Caco-2 (cell line): ENCODE measurements at regions not wholly inside any gene's neighbourhood (a gene's known extent, or its start where the extent isn't known, plus 50 kb on each side); places are given as distances from the start of the nearest gene placed in this dataset.

Experiments used
- BruUV-seq: library from RNA; stranded (reverse); fragments of 400-500 nt; replicated peaks from 2 replicates; lab custom pipeline; 2021; lab: Mats Ljungman, UMichigan
- CTCF ChIA-PET: fragments of 300-600 bp; sonication (Branson Sonifier 250); formaldehyde crosslinking; loops from one replicate; lab custom pipeline; 2022; ENCODE audit warnings: antibody characterized with exemption; lab: Charles Lee
- POLR2A ChIA-PET: fragments of 300-600 bp; sonication (Branson Sonifier 250); formaldehyde crosslinking; loops from one replicate; lab custom pipeline; 2022; ENCODE audit warnings: antibody characterized with exemption; lab: Charles Lee
- DNase-seq, 2 experiments: peaks; one replicate each; pipeline versions ENCODE4 v3.0.0 to v3.0.0-alpha.2; 2020 to 2022
- H3K27me3 ChIP-seq: replicated peaks from 2 replicates; pipeline ENCODE4 v1.6.0; 2011; ENCODE audit warnings: low read length; ENCODE audit not compliant: control insufficient read depth, insufficient read depth
- H3K36me3 ChIP-seq: 2 replicates; pipeline ENCODE4 v1.5.1; 2011; ENCODE audit warnings: low read length; ENCODE audit not compliant: control insufficient read depth, insufficient read depth
- H3K4me1 ChIP-seq: fragments of 250-450 bp; sonication (Bioruptor Pico); 2 replicates; pipeline ENCODE4 v1.5.1; 2020; ENCODE audit warnings: mild to moderate bottlenecking
- H3K4me3 ChIP-seq: 2 replicates; pipeline ENCODE4 v1.5.1; 2011; ENCODE audit warnings: low read depth, mild to moderate bottlenecking, control low read depth, low read length
- H3K9me3 ChIP-seq: fragments of 250-450 bp; sonication (Bioruptor Pico); 2 replicates; pipeline ENCODE4 v1.5.1; 2020; ENCODE audit warnings: mild to moderate bottlenecking, moderate library complexity
- H3K27ac Mint-ChIP-seq: one replicate; pipeline ENCODE4 v1.8.0; 2022; ENCODE audit warnings: mixed read lengths; ENCODE audit not compliant: unreplicated experiment
- H3K27me3 Mint-ChIP-seq: one replicate; pipeline ENCODE4 v1.8.0; 2022; ENCODE audit warnings: mixed read lengths; ENCODE audit not compliant: insufficient read depth, unreplicated experiment
- H3K36me3 Mint-ChIP-seq: one replicate; pipeline ENCODE4 v1.8.0; 2022; ENCODE audit warnings: mild to moderate bottlenecking, mixed read lengths; ENCODE audit not compliant: insufficient read depth, unreplicated experiment
- H3K4me1 Mint-ChIP-seq: one replicate; pipeline ENCODE4 v1.8.0; 2022; ENCODE audit warnings: low read depth, mixed read lengths; ENCODE audit not compliant: unreplicated experiment
- H3K4me3 Mint-ChIP-seq: one replicate; pipeline ENCODE4 v1.8.0; 2022; ENCODE audit warnings: mild to moderate bottlenecking, moderate library complexity, mixed read lengths; ENCODE audit not compliant: unreplicated experiment
- H3K9me3 Mint-ChIP-seq: one replicate; pipeline ENCODE4 v1.8.0; 2022; ENCODE audit warnings: mixed read lengths; ENCODE audit not compliant: unreplicated experiment
- intact Hi-C: fragments of 100-400 bp; cut with micrococcal nuclease; formaldehyde crosslinking; loops from one replicate; pipeline ENCODE4 v1.10.0; 2022; ENCODE audit not compliant: unreplicated experiment
- TF ChIP-seq, protein P1 (sequence below), 2 experiments: fragments of 200-600 bp in 1 of 2; IDR thresholded peaks; 1 replicate in 1 of 2; 2 replicates in 1 of 2; pipeline versions ENCODE4 v1.5.1 to v1.8.0; 2011 to 2022; ENCODE audit warnings: antibody characterized with exemption in 1 of 2, control low read depth in 1 of 2, inconsistent platforms in 1 of 2, low read depth in 1 of 2, low read length in 1 of 2, mild to moderate bottlenecking in 1 of 2, moderate library complexity in 1 of 2; ENCODE audit not compliant: insufficient read depth in 1 of 2, severe bottlenecking in 1 of 2, unreplicated experiment in 1 of 2

GRCh38 chr4:22986262-22986661 is 293.5 kb downstream of the GBA3 start:
- no peak overlapping the region for H3K4me3 ChIP-seq
- Mint-ChIP-seq H3K4me1 (no peaks in the 10 kb centered on the region), H3K9me3 (peaks cover 26% of the 10 kb centered on the region), H3K27me3 (no peaks in the 10 kb centered on the region), H3K27ac (no peak overlapping the region), H3K36me3 (no peaks in the 10 kb centered on the region), H3K4me3 (no peak overlapping the region)
- H3K9me3 ChIP-seq: no peaks in the 10 kb centered on the region
- no peaks in the 10 kb centered on the region for H3K27me3 ChIP-seq
- no peak for DNase-seq
- CTCF ChIA-PET: no interaction called here
- TF ChIP-seq, protein P1, sequence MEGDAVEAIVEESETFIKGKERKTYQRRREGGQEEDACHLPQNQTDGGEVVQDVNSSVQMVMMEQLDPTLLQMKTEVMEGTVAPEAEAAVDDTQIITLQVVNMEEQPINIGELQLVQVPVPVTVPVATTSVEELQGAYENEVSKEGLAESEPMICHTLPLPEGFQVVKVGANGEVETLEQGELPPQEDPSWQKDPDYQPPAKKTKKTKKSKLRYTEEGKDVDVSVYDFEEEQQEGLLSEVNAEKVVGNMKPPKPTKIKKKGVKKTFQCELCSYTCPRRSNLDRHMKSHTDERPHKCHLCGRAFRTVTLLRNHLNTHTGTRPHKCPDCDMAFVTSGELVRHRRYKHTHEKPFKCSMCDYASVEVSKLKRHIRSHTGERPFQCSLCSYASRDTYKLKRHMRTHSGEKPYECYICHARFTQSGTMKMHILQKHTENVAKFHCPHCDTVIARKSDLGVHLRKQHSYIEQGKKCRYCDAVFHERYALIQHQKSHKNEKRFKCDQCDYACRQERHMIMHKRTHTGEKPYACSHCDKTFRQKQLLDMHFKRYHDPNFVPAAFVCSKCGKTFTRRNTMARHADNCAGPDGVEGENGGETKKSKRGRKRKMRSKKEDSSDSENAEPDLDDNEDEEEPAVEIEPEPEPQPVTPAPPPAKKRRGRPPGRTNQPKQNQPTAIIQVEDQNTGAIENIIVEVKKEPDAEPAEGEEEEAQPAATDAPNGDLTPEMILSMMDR (IDR thresholded peaks at IDR 0.05; ENCODE audit: insufficient read depth in 1 of 2, low read depth in 1 of 2, low read length in 1 of 2, severe bottlenecking in 1 of 2, unreplicated experiment in 1 of 2): no peak
- BruUV-seq: no TSS peak
- POLR2A ChIA-PET: no interaction called here
- intact Hi-C loops: no loop called here
- H3K36me3 ChIP-seq: no peaks in the 10 kb centered on the region
- no peaks in the 10 kb centered on the region for H3K4me1 ChIP-seq

- H3K36me3 ChIP-seq: no peaks in the 10 kb centered on the region
- ChIA-PET CTCF (no interaction called here), POLR2A (no interaction called here)
- Mint-ChIP-seq H3K27me3 (no peaks in the 10 kb centered on the region), H3K36me3 (no peaks in the 10 kb centered on the region), H3K9me3 (peaks cover 26% of the 10 kb centered on the region), H3K4me1 (no peaks in the 10 kb centered on the region), H3K27ac (no peak overlapping the region), H3K4me3 (no peak overlapping the region)
- intact Hi-C loops: no loop called here
- no TSS peak for BruUV-seq
- H3K4me1 ChIP-seq: no peaks in the 10 kb centered on the region
- no peak for DNase-seq
- no peaks in the 10 kb centered on the region for H3K27me3 ChIP-seq
- no peaks in the 10 kb centered on the region for H3K9me3 ChIP-seq
- H3K4me3 ChIP-seq: no peak overlapping the region
- TF ChIP-seq, protein P1 (IDR thresholded peaks at IDR 0.05; ENCODE audit: insufficient read depth in 1 of 2, low read depth in 1 of 2, low read length in 1 of 2, severe bottlenecking in 1 of 2, unreplicated experiment in 1 of 2): no peak
Observed at GRCh38 chr4:22984390-22984789, 291.7 kb downstream of the GBA3 start.

DNA sequence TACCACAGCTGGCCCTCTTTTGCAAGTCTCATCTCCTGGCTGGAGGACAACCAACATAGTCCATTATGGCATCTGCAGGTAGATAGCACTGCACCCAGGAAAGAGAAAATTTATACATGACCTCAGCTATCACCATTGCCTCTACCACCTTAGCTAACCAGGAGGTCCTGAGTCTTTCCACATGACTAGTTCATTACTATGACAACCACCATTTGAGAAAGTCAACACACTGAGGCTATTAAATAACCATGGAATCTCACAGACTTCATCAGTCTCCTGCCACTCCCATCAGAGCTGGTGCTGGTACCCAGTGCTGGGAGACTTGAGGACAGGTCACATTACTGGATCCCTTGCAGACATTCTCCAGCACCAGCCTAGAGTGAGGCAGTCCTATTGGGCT is 285.9 kb downstream of the GBA3 start:
- no TSS peak for BruUV-seq
- H3K27me3 ChIP-seq: no peaks in the 10 kb centered on the region
- Mint-ChIP-seq H3K27ac (no peak overlapping the region), H3K4me1 (no peaks in the 10 kb centered on the region), H3K27me3 (no peaks in the 10 kb centered on the region), H3K9me3 (peaks cover 21% of the 10 kb centered on the region), H3K4me3 (no peak overlapping the region), H3K36me3 (no peaks in the 10 kb centered on the region)
- DNase-seq: no peak
- TF ChIP-seq, protein P1 (IDR thresholded peaks at IDR 0.05; ENCODE audit: insufficient read depth in 1 of 2, low read depth in 1 of 2, low read length in 1 of 2, severe bottlenecking in 1 of 2, unreplicated experiment in 1 of 2): no peak
- no peaks in the 10 kb centered on the region for H3K4me1 ChIP-seq
- POLR2A ChIA-PET: no interaction called here
- intact Hi-C loops: no loop called here
- CTCF ChIA-PET: no interaction called here
- no peaks in the 10 kb centered on the region; the same call in 1 of the 2 replicates for H3K9me3 ChIP-seq
- H3K4me3 ChIP-seq: no peak overlapping the region
- no peaks in the 10 kb centered on the region for H3K36me3 ChIP-seq
